ENCODE measurements at regions not wholly inside any gene's neighbourhood (a gene's known extent, or its start where the extent isn't known, plus 50 kb on each side); places are given as distances from the start of the nearest gene placed in this dataset.
"Not testable (repeated sequence)": the region's sequence is repeated elsewhere in the genome, so short reads cannot be mapped to it uniquely, and the experiment has no call there.

- H3K27me3 ChIP-seq (ENCODE audit: control insufficient read depth, insufficient read depth, low read length) = no peaks in the 10 kb centered on the region
- no peak overlapping the region for H3K4me3 ChIP-seq (ENCODE audit: low read depth, low read length)
- H3K36me3 ChIP-seq (ENCODE audit: control insufficient read depth, insufficient read depth, low read length) = no peaks in the 10 kb centered on the region
- no peak for DNase-seq (ENCODE audit: low read depth)
- TF ChIP-seq CTCF (IDR thresholded peaks at IDR 0.05; ENCODE audit: insufficient read depth, low read length, poor library complexity, severe bottlenecking) = no peak
These were observed 226.0 kb upstream of the SERP2 start for GRCh38 chr13:44147648-44148047.

- DNase-seq (ENCODE audit: low read depth) = no peak
- H3K4me3 ChIP-seq (ENCODE audit: low read depth, low read length) = no peak overlapping the region
- no peaks in the 10 kb centered on the region for H3K36me3 ChIP-seq (ENCODE audit: control insufficient read depth, insufficient read depth, low read length)
- TF ChIP-seq CTCF (IDR thresholded peaks at IDR 0.05; ENCODE audit: insufficient read depth, low read length, poor library complexity, severe bottlenecking) = no peak
- no peaks in the 10 kb centered on the region for H3K27me3 ChIP-seq (ENCODE audit: control insufficient read depth, insufficient read depth, low read length)
These were observed 225.3 kb upstream of the SERP2 start for GRCh38 chr13:44148159-44148914.

- H3K36me3 ChIP-seq (ENCODE audit: control insufficient read depth, insufficient read depth, low read length); H3K4me3 ChIP-seq (ENCODE audit: low read depth, low read length); DNase-seq (ENCODE audit: low read depth); H3K27me3 ChIP-seq (ENCODE audit: control insufficient read depth, insufficient read depth, low read length): not testable (repeated sequence)
These were observed 224.4 kb upstream of the SERP2 start for GRCh38 chr13:44149231-44149630.

GRCh38 chr13:44149821-44150220, 223.8 kb upstream of the SERP2 start:
- H3K36me3 ChIP-seq (ENCODE audit: control insufficient read depth, insufficient read depth, low read length) = no peaks in the 10 kb centered on the region
- no peak overlapping the region for H3K4me3 ChIP-seq (ENCODE audit: low read depth, low read length)
- TF ChIP-seq CTCF (IDR thresholded peaks at IDR 0.05; ENCODE audit: insufficient read depth, low read length, poor library complexity, severe bottlenecking) = no peak
- no peaks in the 10 kb centered on the region for H3K27me3 ChIP-seq (ENCODE audit: control insufficient read depth, insufficient read depth, low read length)
- DNase-seq (ENCODE audit: low read depth) = no peak

- no peak for TF ChIP-seq CTCF (IDR thresholded peaks at IDR 0.05; ENCODE audit: insufficient read depth, low read length, poor library complexity, severe bottlenecking)
- Histone ChIP-seq H3K27me3 (ENCODE audit: control insufficient read depth, insufficient read depth, low read length) (no peaks in the 10 kb centered on the region), H3K4me3 (ENCODE audit: low read depth, low read length) (no peak overlapping the region), H3K36me3 (ENCODE audit: control insufficient read depth, insufficient read depth, low read length) (no peaks in the 10 kb centered on the region)
- no peak for DNase-seq (ENCODE audit: low read depth)
These were observed 222.2 kb upstream of the SERP2 start for GRCh38 chr13:44151474-44151873.

- Histone ChIP-seq H3K27me3 (ENCODE audit: control insufficient read depth, insufficient read depth, low read length) (no peaks in the 10 kb centered on the region), H3K4me3 (ENCODE audit: low read depth, low read length) (no peak overlapping the region), H3K36me3 (ENCODE audit: control insufficient read depth, insufficient read depth, low read length) (no peaks in the 10 kb centered on the region)
- DNase-seq (ENCODE audit: low read depth) = no peak
- TF ChIP-seq CTCF (IDR thresholded peaks at IDR 0.05; ENCODE audit: insufficient read depth, low read length, poor library complexity, severe bottlenecking) = no peak
These were observed 220.1 kb upstream of the SERP2 start for GRCh38 chr13:44153496-44153895.
